ENCODE measurements at regions not wholly inside any gene's neighbourhood (a gene's known extent, or its start where the extent isn't known, plus 50 kb on each side); places are given as distances from the start of the nearest gene placed in this dataset.
A peak's percentile ranks its signal among the peaks of the same experiment; 100 is the strongest.
"Not testable (repeated sequence)": the region's sequence is repeated elsewhere in the genome, so short reads cannot be mapped to it uniquely, and the experiment has no call there.

GRCh38 chr3:186453531-186453930 lies 90.6 kb downstream of the CRYGS start:
- no peak for DNase-seq

- no peak for DNase-seq
These were observed 90.5 kb upstream of the DGKG start for GRCh38 chr3:186452517-186452916.

DNA sequence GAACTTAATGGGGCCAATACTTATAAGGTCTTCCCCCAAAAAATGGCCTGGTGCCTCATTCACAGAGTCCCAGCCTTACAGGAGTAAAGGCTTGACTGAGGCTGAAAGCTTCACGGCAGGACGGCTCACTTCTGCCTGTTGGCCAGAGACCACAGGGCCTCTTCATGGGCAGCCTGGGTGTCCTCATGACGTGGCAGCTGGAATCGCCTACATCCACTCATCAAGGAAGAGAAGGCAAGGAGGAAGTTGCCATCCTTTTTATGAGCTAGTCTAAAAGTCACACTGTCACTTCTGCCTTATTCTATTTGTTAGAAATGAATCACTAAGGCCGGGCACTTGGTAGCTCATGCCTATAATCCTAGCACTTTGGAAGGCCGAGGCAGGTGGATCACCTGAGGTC lies 89.3 kb upstream of the DGKG start:
- DNase-seq: no peak

DNA sequence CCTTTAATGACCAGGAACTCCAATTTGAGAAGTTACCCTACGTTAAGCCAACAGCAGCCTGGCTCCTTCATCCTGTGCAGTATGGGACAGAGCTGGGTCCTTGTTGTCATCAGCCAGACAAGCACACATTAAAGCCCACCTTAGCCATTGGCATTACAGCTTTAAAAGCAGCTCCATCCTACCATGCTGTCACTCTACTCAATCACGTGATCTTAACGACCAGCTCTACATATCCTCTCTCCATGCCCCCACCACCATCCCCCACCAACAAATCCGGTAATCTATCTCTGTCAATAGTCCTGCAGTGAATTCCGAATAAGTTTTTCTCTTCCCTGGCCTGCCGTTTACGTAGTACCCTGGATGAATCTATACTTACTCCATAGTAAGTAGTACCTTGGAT lies 82.9 kb upstream of the DGKG start:
- no peak for DNase-seq

GRCh38 chr3:186444288-186444687 lies 82.3 kb upstream of the DGKG start:
- no peak for DNase-seq

GRCh38 chr3:186442979-186443378 lies 80.9 kb upstream of the DGKG start:
- not testable (repeated sequence) for DNase-seq

DNA sequence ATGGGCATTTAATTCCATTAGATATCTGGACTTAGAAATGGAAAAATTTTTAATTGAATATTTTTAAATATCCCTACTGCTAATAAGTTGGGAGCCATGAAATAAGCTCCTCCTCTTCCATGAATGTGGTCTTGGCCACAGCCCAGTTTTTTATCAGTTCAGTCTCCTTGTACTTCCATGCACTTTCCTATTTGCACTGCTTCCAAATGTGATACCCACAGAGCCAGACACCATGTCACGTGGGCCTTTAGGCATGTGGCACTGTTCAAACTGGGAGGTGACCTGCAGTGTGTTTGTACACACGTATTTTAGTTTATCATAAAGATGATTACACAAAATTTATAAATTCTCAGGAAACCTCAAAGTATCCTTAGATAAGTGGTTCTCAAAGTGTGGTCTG lies 80.1 kb upstream of the DGKG start:
- no peak for DNase-seq

DNA sequence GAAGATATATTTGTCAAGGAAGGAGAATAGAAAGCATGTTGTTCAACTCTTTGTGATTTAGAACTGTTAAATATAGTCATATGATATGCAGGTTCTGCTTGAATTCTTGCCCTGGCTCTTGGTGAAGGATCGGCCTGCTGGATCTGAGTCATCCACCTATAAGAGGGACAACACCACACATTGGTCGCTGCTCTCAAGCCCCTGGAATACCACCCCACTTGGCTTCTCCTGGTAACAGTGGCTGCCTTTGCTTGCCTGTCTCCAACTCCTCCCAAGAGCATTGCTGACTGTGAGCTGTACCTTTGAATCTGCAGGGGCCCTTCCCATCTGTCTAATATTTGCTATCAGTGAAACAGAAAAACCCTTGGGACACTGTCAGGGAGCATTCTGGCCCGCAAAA lies 78.9 kb upstream of the DGKG start:
- DNase-seq: no peak

DNA sequence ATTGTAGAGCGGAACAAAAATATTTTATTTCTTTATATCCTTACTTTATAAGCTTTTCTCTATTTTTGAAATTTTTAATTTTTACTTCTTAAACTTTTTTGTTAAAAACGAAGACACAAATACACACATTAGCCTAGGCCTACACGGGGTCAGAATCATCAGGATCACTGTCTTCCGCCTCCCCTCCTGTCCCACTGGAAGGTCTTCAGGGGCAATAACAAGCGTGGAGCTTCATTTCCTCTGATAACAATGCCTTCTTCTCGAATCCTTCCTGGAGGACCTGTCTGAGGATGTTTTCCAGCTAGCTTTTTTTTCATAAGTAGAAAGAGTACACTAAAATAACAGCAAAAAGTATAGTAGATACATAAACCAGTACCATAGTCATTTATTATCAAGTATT lies 77.7 kb upstream of the DGKG start:
- DNase-seq: no peak

GRCh38 chr3:186435332-186435731 lies 73.3 kb upstream of the DGKG start:
- not testable (repeated sequence) for DNase-seq

GRCh38 chr3:186432944-186433732 lies 71.1 kb upstream of the DGKG start:
- no peak for DNase-seq

- no peak for DNase-seq
These were observed 70.2 kb upstream of the DGKG start for GRCh38 chr3:186432189-186432588.

DNA sequence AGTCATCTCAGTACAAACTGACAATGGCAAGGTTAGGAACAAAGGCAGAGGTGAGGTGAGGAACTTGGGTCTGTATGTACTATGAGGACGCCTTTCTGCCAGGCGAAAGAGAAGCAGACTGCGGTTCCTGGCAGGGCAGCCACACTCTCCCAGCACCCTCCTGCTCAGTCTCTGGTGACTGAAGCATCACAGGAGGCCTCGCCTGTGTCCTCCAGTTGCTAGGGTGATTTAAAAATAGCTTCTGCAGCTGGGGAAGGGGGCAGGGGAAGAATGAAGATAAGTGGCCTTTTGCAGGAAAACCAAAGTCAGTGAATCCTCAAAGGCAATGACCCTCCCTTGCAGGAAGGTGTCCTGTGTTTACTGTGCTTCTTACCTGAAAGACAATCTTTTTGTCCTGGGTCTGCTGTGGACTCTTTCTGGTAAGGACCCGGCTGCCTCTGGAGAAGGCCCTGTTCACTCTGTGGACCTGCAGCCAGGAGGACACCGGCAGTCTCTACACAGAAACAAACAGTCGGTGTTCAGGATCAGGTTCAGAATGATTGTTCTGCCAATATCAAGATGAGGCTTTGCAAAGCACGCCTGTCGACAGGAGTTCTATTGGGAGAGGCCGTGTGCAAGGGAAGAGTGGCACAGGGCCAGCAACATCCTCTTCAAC lies 65.7 kb upstream of the DGKG start:
- DNase-seq: no peak

DNA sequence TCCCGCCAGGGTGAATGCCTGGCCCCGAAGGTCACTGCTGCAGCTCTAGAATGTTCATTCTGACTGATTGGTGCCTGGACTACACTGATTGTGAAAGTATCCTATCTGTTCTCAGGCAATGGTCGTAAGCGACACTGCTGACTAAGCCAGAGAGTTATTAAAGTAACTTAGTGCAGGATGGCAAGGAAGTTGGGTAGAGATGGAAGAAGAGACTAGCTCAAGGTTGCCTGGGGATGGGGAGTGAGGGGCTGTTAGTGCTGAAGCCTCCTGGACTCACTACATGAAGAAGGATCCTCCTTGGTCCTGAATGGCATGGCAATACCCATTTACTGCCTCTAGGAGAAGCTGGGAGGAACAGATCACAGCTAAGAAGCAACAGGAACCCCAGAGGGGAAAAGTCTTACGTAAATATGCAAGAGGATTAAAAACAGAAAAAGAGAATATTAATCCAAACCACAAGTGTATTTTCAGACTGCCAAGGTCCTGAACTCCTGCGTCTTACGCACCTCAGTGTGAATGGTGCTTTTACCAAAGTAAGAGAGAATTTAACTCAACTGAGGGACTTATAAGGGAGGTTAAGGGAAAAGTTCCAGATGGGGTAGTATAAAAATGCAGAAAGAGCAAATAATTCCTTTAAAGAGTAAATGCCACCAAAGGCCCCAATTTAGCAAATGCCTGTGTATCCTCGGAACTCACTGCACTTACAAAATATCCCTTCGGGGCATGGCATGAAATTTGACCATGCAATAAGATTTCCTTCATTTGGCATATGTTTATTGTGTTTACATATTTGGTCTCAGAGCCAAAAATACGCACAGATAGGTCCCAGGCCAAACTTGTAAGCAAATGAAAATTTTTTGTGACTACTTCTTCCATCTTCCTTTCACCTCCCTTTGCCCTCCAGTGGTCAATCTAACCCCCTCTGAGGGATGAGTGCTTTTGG lies 64.0 kb upstream of the DGKG start:
- no peak for DNase-seq

- DNase-seq: no peak
These were observed 59.9 kb upstream of the DGKG start for GRCh38 chr3:186421946-186422345.

DNA sequence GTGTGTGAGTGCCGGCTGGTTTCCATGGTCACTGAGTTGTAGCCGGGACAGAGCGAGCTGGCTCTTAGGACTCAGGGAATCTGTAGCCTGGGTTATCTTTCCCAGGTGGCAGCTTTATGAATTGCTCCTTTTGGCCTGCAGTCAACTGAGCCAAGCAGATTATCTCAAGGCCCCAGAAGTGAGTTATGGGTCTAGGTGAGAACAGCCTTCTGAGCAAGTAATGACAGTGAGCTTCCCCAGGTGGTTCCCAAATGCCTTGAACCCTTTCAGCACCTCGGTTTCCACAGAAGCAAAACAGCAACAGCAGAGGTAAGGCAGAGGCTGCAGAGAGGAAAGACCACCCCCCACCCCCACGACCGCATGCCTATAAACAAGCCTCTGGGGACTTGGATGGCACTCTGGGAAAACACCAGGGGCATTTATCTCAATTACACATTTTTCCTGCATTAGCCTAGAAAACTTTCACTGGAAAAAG lies 56.7 kb upstream of the DGKG start:
- DNase-seq: no peak

DNA sequence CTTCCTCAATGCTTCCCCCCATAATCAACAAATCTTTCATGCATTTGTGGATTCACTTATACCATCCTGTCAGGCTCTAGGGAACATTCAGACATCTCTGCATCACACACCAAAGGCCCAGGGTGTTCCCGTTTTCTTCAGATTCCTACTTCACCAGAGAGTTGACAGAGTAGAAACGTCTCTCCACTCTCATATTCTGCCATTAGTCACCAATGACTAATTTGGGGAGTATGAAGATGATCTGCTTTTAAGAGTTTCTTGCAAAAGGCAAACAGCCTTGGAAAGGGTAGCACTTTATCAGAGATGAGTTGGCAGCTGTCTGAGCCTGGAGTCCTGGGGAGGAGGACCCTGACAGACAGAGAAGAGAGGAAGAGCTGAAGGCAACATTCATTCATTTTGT lies 55.8 kb upstream of the DGKG start:
- no peak for DNase-seq

DNA sequence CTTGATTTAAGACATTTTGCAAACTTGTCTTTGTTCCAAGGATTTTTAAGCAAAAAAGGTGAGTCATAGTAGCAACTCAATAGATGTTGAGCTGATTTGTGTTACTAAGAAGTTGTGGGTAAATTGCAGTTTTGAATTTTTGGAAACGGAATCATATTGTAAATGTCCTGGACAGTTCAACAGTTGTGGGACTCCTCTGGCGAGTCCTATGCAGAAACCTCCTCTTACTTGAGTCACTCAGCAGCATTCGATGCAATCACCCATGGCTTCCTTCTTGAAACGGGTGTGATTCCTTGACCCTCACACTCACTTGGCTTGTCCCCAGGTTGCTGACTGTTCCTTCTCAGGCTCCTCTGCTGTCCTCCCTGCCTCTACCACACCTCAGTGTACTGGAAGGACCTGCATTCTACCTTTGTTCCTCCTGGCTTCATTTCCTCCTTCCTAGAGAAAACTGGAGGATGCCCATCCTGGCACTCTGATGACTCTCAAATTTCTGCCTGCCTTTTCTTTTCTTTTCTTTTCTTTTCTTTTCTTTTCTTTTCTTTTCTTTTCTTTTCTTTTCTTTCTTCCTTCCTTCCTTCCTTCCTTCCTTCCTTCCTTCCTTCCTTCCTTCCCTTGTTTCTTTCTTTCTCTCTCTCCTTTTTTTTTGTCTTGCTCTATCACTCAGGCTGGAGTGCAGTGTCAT lies 52.8 kb upstream of the DGKG start:
- no peak for DNase-seq

DNA sequence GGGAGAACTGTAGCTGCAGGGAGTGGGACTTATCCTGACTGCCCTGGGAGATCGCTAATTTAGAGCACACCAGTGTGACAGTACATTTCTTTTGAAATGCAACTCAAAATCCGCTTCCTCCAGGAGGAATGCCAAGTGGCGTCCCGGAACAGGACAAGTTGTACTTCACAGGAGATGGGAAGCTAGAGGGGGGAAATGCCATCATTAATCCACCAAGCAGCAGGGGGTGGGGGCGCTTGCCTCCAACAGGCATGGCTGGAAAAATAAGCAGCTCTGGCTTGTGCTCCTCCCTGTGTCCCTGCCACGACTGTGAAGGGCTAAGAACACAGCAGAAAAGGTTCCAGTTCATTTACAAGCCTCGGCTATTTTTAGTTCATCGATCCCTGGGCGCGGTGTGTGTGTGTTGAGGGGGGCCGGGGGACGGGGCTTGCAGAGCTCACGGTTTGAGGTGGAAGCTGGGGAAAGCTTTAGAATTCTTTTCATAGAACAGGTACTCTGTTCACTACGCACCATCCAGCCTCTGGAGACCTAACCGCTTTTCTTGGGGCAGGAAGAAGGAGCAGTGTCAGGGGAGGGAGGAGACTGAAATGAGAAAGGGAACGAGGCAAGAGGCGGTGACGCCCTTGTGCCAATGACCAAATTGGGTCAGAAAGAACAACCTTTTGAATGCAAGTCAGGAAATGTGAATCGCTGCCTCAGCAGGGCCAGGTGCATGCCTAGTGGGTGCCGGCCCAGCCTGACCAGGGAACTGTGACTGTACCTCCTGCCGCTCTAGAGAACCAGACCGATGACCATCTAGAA lies 51.8 kb upstream of the DGKG start:
- peak; percentile 1 for DNase-seq

- no peak for DNase-seq
These were observed 50.0 kb upstream of the DGKG start for GRCh38 chr3:186411994-186412393.
